NCI-H2227 treated with DMSO at 0.1 percent for 48 hours (cell line): ENCODE measurements at regions not wholly inside any gene's neighbourhood (a gene's known extent, or its start where the extent isn't known, plus 50 kb on each side); places are given as distances from the start of the nearest gene placed in this dataset.
A peak's percentile ranks its signal among the peaks of the same experiment; 100 is the strongest.
"Not testable (repeated sequence)": the region's sequence is repeated elsewhere in the genome, so short reads cannot be mapped to it uniquely, and the experiment has no call there.

ENCODE experiments used
- DNase-seq: peaks from one replicate; lab custom pipeline; 2025; lab: John Stamatoyannopoulos, UW

DNA sequence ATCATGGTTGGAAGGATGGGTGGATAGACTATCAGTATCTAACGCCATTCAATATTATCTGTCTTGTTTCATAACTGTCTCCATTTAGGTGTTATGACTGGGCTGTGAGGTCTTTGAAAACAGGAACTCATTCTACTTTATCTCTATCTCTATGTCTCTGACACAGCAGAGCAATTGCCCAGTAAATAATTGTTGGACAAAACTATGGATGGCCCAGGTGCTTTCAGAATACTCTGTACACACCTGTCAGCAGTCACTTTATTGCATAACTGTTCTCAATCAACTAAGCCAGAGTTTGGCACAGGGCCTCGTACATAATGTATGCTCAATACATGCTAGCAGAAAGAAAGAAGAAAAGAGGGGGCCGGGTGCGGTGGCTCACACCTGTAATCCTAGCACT is 210.3 kb downstream of the OPA1 start:
- DNase-seq, result no peak

DNA sequence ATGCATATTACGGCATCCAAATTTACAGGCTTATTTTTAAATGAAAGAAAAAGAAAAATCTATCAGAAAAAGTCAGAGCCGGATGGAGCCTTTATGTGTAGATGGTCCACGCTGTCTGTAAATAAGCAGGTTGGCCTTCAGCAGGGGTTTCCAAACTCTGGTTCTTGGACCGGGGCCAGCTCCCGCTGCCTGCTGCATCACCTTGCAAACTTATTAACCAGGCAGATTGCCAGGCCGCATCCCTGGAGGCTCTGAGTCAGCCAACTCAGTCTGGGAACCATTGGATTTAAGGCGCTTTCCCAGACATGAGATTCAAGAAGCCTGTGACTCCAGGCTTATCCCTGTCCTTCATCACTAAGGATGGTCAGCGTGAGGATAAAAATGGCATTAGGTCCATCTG is 212.4 kb downstream of the OPA1 start:
- DNase-seq, result peak; percentile 67

DNA sequence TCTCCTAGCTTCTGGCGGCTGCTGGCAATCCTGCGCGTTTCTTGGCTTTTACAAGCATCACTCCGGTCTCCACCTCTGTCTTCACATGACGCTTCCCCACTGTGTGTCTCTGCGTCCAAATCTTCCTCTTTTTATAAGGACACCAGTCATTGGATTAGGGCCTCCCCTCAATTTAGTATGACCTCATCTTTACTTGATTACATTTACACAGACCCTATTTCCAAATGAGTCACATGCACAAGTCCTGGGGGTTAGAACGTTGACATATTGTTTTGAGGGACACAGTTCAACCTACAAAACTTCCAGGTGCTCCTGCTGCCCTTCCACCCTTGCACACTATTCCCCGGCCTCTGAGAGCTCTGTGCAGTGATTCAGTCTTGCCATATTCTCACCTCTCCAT is 215.3 kb downstream of the OPA1 start:
- no peak for DNase-seq

DNA sequence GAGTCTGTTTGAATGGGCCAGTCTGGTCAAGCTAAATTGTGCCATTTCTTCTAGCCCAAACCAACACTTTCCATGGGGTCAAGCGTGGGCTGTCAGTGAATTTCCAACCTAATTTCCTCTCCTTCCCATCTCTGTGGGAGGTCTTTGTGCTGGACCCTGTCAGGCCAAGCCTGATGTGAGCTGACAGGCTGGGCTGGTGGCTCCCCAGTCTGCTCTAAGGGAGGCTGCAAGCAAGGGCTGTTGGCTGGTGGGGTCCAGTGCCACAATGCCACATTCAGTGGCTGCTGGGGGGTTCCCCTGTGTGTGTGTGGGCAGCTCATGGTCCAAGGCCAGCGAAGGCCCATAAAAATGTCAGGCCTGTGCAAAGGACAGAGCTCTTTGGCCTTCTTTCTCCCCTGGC is 216.1 kb downstream of the OPA1 start:
- no peak for DNase-seq

DNA sequence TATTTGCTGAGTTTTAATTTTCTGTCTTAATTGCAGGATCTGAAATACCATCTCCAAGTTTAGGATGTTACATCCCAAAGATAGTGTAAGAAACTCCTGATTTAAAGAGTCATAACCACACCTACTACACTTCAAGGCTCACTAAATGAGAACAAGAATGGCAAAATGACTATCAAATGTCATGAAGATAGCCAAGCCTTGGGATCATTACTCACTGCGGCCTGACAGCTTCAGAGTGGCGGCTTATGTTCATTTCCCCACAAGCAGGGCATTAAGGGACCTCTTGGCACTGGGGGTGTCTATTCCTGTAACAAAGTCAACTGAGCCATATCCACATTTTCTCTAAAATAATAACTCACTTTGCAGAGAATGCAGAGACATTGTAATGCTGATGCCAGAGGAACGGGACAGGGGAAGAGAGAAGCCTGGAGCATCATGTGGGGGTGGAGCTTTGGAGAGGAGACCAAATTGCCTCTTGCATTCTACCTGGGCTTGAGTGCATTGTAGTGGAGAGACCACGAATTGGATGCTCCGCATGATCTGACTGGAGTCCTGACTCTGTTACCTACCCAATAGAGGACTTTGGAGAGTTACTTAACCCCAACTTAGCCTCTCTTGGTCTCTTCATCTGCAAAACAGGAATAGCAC is 219.2 kb downstream of the OPA1 start:
- no peak for DNase-seq

DNA sequence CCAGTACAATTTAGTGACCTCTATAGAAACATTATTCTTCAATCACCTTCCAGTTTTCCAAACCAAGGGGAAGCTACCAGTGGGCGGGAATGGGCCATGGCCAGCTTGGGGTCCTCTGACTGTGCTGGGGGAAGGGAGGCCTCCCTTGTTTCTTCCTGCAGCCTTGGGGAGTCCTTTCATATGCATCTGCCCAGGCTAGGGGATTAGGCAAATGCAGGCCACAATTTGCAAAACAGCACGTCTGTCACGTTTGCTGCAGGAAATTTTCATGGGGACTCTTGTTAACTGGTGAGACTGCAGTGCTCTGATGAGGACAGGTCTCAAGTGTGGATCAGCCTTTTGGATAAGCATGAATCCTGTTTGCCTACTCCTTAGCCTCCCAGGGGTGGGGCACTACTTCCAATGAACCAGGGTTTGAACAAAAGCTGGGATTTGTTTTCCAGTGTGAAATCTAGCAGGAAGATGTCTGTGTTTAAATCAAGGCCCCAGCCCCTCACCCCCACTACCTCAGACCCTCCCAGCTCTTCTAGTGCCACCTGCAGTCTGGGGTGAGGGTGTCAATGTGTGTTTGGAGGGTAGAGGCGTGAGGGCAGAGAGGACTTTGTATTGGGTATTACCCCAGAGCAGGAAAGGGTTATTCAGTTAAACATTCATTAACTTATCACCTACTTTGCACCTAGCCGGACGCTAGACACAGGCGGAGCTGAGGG is 219.9 kb downstream of the OPA1 start:
- no peak for DNase-seq

DNA sequence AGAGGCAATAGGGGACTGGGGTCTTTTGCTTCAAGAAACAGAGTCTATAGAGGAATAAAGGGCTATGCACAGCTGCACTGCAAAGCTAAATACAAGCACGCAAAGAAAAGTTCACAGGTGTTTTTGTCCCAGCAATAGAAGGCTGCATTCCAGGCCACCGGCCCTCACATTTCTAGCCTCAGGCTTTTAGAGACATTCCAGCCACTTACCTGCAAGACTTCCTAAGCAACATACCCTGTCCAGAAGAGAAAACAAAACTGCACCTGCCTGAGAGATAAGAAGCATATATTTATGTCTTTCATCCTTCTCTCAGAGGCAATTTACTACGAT is 220.5 kb downstream of the OPA1 start:
- no peak for DNase-seq

DNA sequence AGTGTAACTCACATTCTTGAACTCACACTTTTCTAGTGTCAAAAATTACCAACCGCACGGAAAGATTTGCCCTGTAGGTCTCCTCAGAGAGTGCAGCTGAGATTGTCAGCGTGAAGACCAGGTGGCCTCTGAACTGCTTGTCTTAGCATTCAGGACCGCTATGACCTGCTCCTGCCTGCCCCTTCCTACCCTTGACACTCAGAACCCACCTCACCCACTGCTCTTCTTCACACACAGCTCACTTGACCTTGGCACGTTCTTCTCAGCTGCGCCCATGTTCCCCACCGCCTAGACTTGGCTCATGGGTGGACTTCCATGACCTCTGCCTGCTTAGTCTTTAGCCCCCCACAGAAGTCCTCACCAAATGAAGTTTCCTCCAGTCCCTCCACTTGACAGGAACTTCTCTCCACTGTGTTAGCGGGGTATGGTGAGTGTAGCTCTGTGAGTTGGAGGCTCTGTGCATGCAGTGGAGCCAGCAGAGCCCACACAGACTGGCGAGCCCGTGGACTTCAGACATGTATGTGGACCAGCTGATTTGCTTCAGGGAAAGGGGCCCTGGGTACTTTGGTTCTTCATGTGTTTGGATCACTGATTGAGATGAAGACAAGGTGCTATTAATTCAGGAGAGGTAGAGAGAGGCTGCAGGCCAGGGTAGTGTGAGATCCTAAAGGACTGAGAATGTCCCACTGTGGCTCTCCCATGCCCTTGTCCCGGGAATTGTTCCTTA is 221.3 kb downstream of the OPA1 start:
- DNase-seq, result no peak

DNA sequence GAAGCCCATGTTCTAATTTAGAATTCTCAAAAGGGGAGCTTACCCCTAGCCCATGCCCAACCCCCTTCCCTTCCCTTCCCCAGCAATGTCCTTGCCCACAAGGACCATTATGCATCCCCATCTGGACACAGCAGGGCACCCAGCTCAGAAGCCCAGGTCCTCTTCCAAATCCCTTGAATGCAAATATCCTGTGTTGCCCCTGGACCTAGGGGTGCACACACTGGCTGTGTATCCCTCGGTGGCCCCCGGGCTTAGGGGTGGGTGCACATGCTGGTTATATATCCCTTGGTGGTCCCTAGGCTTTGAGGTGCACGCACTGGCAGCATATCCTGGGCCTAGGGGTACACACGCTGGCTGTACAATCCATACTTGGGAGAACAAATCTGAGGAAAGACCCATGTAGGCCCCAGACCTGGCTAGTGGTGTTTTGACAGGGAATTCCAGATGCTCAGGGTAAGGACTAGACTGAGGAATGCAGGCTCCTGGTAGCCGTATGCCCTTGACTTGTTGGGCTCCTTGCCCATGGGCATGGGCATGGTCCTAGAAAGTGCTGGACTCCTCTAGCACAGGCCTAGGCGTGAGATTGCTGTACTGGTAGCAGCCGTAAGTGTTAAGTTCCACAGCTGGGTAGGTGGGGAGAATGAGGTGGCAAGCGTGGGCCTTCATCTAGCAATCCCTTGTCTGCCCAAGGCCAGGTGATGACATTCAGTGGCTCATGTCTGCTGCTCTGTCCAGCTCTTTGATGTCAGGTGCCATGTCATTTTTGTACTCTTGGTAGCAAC is 222.4 kb downstream of the OPA1 start:
- DNase-seq, result no peak

DNA sequence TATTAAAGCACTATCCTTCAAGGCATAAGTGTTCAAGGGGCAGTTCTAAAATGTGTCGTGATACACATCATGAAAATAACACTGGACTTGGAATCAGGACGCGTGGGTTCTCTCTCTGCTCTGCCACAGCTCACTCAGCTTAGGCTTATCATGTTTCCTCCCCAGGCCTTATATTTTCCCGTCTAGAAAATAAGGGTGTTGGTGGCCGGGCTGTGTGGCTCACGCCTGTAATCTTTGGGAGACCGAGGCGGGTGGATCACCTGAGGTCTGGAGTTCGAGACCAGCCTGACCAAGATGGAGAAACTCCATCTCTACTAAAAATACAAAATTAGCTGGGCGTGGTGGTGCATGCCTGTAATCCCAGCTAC is 223.0 kb downstream of the OPA1 start:
- no peak for DNase-seq

DNA sequence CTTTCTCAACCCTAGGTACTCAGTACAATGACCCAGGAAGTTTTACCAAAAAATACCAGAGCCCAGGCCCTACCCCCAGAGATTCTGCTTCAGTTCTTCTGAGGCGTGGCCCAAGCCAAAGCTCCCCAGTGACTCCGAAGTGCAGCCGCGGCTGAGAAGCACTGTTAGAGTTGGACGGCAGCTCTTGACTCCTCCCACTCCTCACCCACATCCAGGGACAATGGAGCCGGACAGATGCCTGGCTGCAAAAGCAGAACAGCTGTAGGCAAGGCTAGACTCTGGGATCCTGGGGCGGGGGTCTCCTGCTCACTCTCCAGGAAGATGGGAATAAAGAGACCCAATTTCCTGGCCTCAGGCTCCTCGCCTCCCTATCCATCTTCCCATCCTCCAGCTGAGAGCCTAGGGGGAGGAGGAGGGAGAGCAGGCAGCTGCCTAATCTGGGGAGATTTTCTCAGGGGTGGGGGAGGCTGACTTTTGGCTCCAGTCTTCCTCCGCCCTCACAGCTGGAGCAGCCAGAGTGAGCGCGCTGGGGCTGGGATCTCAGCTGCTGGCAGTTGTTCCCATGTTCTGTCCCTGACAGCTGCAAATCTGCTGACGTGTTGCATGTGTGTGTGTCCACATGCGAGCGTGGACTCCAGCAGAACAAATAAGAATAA is 223.8 kb downstream of the OPA1 start:
- DNase-seq, result peak; percentile 63

DNA sequence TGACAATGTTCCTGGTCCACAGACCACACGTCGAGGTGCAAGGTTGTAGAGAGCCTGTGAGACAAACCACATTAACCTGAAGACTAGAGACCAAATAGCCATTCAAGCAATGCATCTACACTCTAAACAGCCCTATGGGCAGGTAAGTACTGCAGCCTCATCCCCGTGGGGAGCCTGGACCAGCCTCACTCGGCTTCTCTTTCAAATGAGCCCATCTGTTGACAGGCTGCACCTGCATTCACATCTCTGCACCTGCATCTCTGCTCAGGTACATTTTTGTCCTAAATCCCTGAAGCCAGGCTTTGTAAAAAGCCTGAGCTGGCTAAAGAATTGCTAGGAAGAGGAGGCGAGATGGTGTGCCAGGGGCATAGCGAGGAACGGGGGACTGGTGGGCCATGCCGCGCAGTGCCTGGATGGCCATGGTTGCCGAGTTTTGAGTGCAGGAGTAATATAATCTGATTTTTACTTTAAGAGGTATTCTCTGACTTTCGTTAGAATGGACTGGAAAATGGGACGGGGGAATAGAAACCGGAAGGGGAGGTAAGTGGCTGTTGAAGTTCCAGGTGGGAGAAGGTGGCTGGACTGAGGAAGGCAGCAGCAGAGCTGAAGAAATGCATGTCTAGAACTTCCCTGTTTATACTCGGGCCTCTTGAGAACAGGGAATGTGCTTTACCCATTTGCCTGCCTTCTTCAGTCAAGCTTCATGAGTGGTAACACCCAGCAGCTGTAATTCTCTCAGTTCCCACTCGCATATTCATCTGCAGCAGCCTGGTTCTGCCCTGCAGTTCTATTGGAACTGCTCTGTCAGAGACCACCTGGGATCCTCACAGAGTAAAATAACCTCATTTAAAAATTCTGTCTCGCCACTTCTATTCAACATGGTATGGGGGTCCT is 226.4 kb downstream of the OPA1 start:
- DNase-seq, result no peak

DNA sequence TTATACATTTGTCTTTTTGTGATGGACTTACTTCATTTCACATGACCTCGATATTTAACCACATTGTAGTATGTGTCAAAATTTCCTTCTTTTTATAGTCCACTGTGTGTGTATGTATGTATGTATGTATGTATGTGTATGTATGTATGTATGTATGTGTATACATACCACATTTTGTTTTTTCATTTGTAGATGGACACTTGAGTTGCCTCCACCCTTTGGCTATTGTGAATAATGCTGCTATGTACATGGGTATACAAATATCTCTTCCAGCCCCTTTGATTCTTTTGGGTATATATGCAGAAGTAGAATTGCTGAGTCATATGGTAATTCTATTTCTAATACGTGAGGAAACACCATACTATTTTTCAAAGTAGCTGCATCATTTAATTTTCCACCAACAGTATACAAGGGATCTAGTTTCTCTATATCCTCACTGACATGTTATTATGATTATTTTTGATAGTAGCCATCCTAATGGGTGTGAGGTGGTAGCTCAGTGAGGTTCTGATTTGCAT is 228.2 kb downstream of the OPA1 start:
- no peak for DNase-seq

DNA sequence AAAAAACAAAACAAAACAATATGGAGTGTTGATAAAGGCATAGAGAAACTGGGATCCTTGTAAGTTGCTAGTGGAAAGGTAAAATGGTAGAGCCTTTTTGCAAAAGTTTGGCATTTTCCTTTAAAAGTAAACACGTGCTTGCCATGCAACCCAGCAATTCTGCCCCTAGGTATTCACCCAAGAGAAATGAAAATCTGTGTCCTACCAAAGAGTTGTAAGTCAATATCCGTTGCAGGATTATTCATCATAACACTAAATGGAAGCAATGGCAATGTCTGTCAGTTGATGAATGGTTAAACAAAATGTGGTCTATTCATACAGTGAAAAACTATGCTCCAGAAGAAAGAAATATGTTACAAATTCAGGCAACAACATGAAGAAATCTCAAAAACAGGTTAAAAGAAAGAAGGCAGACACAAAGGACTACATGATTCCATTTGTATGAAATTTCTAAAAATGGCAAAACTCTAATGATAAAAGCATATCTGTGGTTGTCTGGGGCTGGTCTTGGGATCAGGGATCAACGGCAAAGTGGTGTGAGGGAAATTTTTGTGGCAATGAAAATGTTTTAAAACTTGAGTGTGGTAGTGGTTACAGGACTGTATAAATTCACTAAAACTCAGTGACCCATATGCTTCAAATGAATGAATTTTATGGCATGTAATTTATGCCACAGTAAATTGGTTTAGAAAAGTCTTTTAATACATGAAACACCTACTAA is 229.6 kb downstream of the OPA1 start:
- no peak for DNase-seq

DNA sequence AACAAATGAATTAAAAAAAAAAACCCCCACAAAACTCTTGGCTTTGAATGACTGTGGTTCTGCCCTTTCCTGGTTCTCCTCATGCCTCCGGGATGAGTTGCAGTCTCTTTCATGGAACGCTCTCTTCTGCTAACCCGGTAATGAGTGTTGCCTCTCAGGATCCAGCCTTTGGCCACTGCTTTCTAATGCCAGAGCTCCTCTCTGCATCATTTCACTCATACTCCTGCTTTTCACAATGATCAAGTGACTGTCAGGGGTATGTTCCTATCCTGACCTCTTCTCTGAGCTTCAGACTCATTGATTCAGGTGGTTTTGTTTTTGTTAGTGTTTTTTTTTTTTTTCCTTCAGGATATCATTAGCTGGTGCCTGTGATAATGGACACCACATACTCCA is 230.2 kb downstream of the OPA1 start:
- not testable (repeated sequence) for DNase-seq

DNA sequence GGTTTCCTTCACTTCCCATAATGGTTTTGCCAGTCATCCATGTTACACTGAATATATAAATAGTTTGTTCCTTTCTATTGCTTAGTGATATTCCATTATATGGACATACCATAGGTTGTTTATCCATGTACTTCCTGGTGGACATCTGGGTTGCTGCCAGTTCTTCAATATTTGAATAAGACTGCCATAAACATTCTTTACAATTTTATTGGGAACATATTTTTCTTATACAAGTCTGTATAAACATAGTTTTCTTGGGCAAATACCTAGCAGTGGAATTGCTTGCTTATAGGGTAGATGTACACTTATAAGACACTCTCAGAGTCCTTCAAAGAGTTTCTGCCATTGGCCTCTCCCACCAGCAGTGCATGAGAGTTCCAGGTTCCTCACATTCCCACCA is 231.4 kb downstream of the OPA1 start:
- no peak for DNase-seq

DNA sequence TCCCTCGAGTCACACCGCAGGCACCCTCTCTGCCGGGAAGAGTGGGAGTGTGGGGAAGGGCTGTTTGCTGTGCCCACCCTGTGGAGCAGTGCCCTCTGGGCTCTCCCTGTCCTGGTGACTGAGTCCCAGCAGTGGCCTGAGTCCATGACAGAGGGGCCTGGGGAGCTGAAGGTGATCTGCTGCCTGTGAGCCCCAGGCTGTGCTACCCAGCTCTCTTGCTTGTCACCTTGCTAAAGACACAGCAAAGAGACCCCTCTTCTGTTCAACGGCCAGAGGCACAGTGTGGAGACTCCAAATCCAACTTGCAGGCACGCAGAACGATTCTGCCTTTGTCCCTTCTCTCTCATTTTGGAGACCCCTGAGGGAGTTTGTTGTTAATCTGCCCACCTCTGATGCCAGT is 232.6 kb downstream of the OPA1 start:
- no peak for DNase-seq

DNA sequence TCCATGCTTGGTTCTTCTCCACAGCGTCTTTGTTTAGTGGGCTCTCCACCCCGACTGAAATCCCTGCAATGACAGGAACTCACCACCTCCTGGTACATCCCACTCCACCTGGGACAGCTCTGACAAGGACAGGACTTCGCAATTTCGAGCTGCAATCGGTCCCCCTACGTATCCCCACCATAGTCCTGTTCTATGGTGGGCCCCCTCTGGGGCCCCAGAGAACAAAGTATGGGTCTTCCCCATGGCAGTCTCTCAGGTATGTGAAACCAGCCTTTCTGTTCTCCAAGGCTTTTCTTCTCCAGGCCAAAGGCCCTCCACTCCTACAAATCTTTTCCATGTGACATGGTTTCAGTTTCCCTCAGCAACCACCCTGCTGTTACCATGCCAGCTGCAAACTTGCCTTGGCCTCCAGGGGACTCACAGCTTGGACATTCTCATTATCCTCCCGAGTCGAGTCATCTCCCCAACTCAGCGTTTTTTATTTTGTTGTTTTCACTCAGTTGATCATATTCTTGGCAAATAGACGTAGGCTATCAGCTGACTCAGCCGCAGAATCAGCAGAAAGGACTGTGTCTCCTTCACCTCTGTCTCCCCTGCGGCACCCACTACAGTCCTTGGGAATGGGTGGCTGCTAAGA is 233.3 kb downstream of the OPA1 start:
- no peak for DNase-seq

DNA sequence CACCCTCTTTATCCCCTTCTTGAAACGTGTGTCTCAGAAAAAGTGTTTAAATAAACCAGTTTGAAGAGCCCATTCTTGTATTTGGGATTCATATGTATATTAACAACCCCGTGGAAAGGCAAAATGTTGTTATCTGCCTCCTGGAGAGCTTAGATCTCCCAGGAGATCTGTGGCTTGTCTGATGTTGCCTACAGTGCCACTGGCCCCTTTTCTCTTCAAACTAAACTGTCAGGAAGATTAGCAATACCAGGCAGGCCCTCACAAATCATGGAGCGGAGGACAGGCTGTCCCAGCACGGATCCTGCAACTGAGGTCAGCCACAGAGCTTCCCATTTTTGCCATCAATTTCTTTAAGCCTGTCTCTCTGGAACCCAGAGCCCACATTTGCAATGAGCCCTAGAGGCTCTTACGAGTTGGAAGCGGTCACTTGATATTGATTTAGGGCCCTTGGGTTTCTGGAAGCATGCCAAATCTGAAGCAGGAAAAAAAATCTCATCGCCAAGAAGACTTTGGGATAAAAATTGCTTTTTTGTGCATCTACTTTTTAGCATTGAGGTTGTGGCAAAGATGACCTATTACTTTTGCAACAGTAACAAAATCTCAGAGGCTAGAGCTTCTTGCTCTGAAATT is 234.1 kb downstream of the OPA1 start:
- DNase-seq, result no peak
